Dendritic cell treated with granulocyte-macrophage colony-stimulating factor and Interleukin-4, amounts not matched to agents 40 ng/mL and 50 ng/mL, for 4 days (primary cell): ENCODE measurements at regions not wholly inside any gene's neighbourhood (a gene's known extent, or its start where the extent isn't known, plus 50 kb on each side); places are given as distances from the start of the nearest gene placed in this dataset.

Experiments
- H3K27ac Mint-ChIP-seq: one replicate; pipeline ENCODE4 v1.8.0; 2022; ENCODE audit warnings: mild to moderate bottlenecking, mixed read lengths
- H3K27me3 Mint-ChIP-seq: one replicate; pipeline ENCODE4 v1.8.0; 2022; ENCODE audit warnings: mild to moderate bottlenecking, mixed read lengths
- H3K36me3 Mint-ChIP-seq: one replicate; pipeline ENCODE4 v1.8.0; 2022; ENCODE audit warnings: low read depth, mixed read lengths
- H3K4me1 Mint-ChIP-seq: one replicate; pipeline ENCODE4 v1.8.0; 2022; ENCODE audit warnings: low read depth, mixed read lengths
- H3K4me3 Mint-ChIP-seq: one replicate; pipeline ENCODE4 v1.8.0; 2022; ENCODE audit warnings: mild to moderate bottlenecking, moderate library complexity, mixed read lengths
- H3K9me3 Mint-ChIP-seq: one replicate; pipeline ENCODE4 v1.8.0; 2022; ENCODE audit warnings: mixed read lengths
- intact Hi-C: fragments of 100-400 bp; cut with micrococcal nuclease; formaldehyde crosslinking; loops from one replicate; pipeline ENCODE4 v1.15.0; 2022

DNA sequence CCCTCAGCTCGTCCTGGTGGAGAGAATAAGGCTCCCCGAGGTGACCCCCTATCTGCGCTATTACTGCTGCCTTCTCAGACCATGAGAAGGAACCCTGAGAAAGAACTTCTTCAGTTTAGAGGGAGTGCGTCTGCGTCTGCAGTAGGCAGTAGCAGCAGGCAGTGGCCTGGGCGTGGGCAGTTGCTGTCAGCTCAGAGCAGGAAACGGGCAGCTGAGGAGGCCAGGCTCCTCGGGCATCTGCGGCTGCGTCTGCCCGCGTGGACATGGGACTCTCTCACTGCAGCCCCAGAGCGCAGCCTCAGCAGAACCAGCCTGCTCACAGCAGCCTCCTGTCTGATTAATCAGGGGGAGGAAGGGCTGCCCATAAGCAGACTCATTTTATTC is 49.8 kb upstream of the FCN1 start:
- Mint-ChIP-seq H3K36me3 (no peaks in the 10 kb centered on the region), H3K4me3 (no peak overlapping the region), H3K27ac (no peak overlapping the region), H3K9me3 (no peaks in the 10 kb centered on the region), H3K4me1 (peaks cover 54% of the 10 kb centered on the region), H3K27me3 (peaks cover 76% of the 10 kb centered on the region)
- intact Hi-C loops: no loop called here

DNA sequence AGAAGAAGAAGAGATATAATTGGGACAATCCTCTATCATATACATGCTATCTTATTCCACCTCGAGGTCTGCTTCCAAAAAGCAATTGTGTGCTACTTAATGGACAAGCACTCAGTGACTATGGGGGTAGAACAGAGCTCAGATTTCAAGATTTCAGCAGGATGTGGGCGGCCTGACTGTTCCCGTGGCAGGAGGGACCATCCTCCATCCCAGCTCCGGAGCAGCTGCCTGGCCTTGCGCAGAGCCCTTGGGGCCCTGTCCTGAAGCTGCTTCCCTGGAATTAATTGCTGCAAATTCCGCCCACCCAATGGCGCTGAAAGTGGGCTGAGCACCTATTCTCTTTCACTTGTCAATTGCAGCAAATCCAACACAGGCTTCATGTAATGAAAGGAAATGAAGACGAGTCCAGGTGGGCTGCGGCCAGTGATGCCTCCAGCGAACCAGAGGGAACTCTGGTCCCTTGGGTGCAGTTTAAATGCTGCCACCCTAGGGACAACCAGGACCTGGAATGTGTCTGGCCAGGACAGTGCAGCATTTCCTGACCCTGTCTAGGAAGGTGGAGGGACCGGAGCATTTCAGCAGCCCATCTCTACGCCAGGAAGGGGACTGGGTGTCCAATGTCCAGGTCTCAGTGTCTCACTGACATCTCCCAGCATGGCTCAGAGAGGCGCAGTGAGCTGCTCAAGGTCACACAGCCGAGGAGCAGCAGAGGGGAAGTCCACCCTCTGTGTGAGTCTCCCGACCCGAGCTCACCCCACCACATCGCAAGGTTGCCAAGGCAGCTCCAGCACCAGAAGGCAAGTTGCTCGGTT is 50.5 kb upstream of the FCN1 start:
- Mint-ChIP-seq H3K27ac (no peak overlapping the region), H3K9me3 (no peaks in the 10 kb centered on the region), H3K4me3 (no peak overlapping the region), H3K36me3 (no peaks in the 10 kb centered on the region), H3K27me3 (peaks cover 76% of the 10 kb centered on the region), H3K4me1 (peaks cover 49% of the 10 kb centered on the region)
- intact Hi-C loops: no loop called here

DNA sequence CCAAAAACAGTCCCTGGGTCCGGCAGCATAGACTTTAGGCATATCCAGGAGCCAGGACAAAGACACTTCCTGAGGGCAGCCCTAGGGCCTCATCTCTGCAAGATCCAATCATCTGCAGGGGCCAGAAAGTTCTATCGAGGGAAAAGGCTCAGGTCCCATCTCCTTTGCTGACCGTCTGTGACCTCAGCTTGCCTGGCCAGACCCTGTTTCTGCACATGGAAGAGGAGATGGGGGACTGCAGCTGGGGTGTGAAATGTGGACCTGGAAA is 51.0 kb upstream of the FCN1 start:
- H3K27ac Mint-ChIP-seq: no peak overlapping the region
- no peak overlapping the region for H3K4me3 Mint-ChIP-seq
- no peaks in the 10 kb centered on the region for H3K9me3 Mint-ChIP-seq
- peaks cover 77% of the 10 kb centered on the region for H3K27me3 Mint-ChIP-seq
- peaks cover 49% of the 10 kb centered on the region for H3K4me1 Mint-ChIP-seq
- intact Hi-C loops: no loop called here
- no peaks in the 10 kb centered on the region for H3K36me3 Mint-ChIP-seq

DNA sequence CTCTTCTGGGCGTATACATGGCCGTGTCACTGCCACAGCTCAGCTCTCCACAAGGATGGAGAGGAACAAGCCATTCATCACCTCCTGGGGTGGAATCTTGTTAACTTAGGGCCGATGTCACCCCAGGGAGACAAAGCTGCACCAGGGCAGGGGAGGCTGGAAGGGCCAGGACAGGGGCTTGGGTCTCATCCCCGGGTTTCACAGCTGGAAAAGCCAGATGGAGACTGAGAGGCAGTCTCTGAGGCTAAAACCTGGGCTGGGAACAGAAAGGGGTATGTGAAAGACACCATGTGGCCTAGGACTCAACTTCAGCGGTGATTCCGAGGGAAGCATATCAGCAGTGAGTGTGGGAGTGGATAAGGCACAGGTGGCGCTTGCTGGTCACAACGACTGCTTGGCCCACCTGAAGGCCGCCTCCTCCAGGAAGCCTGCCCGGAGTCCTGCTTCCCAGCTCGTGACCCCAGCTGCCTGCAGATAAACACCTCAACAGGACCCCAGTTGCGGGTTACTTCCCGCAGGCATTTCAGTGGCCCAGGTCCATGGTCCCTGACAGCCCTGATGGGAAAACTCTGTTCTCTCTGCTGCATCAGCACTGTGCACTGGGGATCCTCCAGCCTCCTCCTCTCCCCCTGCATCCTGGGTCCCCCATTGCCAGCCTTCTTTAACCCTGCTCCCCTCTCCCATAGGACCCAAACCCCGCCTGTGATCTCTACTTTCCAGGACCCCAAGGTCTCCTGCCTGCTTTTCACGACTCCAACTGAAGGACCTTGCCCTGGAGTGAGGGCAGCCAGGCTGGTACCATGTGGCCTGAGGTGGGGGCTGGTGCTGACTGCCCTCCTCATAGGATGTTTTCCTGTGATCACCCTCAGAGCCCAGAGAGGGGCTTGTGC is 51.7 kb upstream of the FCN1 start:
- H3K4me3 Mint-ChIP-seq: no peak overlapping the region
- no peaks in the 10 kb centered on the region for H3K9me3 Mint-ChIP-seq
- peaks cover 77% of the 10 kb centered on the region for H3K27me3 Mint-ChIP-seq
- peaks cover 49% of the 10 kb centered on the region for H3K4me1 Mint-ChIP-seq
- H3K36me3 Mint-ChIP-seq: no peaks in the 10 kb centered on the region
- no peak overlapping the region for H3K27ac Mint-ChIP-seq
- intact Hi-C loops: no loop called here

DNA sequence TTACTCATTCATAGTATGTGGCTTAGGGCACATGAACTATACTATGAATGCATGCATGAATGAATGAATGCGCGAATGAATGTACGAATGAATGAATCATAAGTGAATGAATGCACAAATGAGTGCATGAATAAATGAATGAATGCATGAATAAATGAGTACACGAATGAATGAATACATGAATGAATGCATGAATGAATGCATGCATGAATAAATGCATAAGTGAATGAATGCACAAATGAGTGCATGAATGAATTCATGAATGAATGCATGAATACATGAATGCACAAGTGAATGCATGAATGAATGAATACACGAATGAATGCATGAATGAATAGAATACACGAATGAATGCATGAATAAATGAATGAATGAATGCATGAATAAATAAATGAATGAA is 52.5 kb upstream of the FCN1 start:
- Mint-ChIP-seq H3K36me3 (no peaks in the 10 kb centered on the region), H3K4me1 (peaks cover 47% of the 10 kb centered on the region), H3K9me3 (no peaks in the 10 kb centered on the region), H3K4me3 (no peak overlapping the region), H3K27me3 (peaks cover 76% of the 10 kb centered on the region), H3K27ac (no peak overlapping the region)
- intact Hi-C loops: no loop called here

DNA sequence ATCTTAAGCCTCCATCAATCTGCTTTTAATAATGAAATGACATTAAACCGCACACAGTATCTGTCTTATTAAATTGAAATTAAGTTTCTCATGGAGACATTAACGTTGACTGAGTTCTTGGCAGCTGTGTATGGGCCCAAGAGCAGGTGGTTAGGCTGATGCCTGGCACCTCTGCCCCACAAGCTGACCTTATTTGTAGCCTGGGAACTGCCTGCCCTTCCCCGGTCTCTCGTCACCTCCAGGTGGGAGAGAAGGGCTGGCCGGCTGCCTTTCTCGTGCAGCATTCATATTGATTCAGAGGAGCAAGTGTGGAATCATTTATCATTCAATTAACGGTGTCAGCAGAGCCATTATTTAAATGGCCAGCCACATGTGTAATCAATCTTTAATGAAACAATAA is 53.0 kb upstream of the FCN1 start:
- Mint-ChIP-seq H3K9me3 (no peaks in the 10 kb centered on the region), H3K4me1 (peaks cover 47% of the 10 kb centered on the region), H3K36me3 (no peaks in the 10 kb centered on the region), H3K4me3 (no peak overlapping the region), H3K27me3 (peaks cover 76% of the 10 kb centered on the region), H3K27ac (no peak overlapping the region)
- intact Hi-C loops: no loop called here

DNA sequence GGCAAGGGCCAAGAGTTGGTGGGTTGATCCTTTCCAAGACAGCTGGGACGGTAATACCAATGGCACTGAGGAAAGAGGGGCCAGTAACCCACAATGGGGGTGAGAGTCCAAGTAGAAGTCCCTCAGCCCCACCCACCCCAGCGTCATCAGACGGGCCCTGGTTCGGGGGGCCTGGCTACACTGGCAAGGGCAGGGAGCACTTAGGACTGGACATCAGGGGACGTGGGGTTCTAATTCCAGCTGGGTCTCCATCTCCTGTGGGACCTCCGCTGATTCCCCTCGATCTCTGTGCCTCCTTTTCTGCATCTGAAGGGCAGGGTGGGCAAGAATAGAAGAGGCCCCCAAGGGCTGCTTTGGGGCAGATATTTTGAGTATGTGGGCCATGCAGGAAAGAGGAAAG is 53.5 kb upstream of the FCN1 start:
- H3K9me3 Mint-ChIP-seq: no peaks in the 10 kb centered on the region
- H3K4me1 Mint-ChIP-seq: peaks cover 47% of the 10 kb centered on the region
- H3K27me3 Mint-ChIP-seq: peaks cover 76% of the 10 kb centered on the region
- no peak overlapping the region for H3K27ac Mint-ChIP-seq
- intact Hi-C loops: no loop called here
- no peaks in the 10 kb centered on the region for H3K36me3 Mint-ChIP-seq
- H3K4me3 Mint-ChIP-seq: no peak overlapping the region

DNA sequence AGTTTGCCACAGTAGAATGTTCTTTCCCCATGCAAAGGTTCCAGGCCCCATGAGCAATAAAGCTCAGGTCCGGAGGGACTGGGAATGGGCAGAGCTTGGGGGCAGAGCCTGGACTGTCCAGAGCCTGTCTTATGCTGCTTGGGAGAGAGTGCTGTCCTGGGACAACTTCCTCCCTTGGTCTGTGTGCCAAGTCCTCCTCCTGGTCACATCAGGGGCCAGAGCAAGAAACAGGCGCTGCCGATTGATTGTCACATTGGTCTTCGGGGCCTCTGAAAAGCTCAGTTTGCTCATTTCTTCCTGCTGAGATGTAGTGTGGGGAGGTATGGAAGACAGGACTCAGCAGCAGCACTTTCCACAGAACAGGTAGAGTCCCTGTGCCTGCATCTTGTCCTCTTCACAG is 54.0 kb upstream of the FCN1 start:
- H3K36me3 Mint-ChIP-seq: no peaks in the 10 kb centered on the region
- H3K4me1 Mint-ChIP-seq: peaks cover 47% of the 10 kb centered on the region
- intact Hi-C loops: no loop called here
- no peak overlapping the region for H3K27ac Mint-ChIP-seq
- H3K4me3 Mint-ChIP-seq: no peak overlapping the region
- H3K9me3 Mint-ChIP-seq: no peaks in the 10 kb centered on the region
- H3K27me3 Mint-ChIP-seq: peaks cover 73% of the 10 kb centered on the region

DNA sequence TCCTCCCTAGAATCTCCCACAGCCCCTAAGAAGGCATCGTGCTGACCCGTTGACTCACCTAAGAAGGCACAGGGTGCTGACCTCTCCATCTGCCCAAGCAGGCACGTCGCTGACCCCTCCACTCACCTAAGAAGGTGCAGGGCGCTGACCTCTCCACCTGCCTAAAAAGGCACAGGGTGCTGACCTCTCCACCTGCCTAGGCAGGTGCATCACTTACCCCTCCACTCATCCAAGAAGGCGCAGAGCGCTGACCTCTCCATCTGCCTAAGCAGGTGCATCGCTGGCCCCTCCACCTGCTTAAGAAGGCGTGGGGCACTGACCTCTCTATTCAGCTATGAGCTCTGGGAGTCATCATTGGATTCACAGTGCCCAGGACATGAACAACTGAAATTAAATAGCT is 54.4 kb upstream of the FCN1 start:
- intact Hi-C loops: no loop called here
- Mint-ChIP-seq H3K27ac (no peak overlapping the region), H3K4me3 (no peak overlapping the region), H3K27me3 (peaks cover 68% of the 10 kb centered on the region), H3K4me1 (peaks cover 46% of the 10 kb centered on the region), H3K9me3 (no peaks in the 10 kb centered on the region), H3K36me3 (no peaks in the 10 kb centered on the region)

DNA sequence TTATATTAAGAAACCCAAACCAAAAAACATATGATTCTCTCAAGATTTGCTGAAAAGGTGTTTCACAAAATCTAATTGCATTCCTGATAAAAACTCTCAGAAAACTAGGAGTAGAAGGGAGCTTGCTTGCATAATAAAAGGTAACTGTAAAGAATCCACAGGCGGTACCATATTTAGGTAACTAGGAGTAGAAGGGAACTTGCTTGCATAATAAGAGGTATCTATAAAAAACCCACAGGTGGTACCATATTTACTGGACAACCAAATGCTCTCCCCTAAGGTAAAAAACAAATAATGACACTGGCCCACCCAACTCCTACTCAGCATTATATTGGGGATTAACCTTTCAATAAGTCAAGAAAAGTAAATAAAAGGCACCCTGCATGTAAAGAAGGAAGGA is 57.5 kb upstream of the FCN1 start:
- H3K4me1 Mint-ChIP-seq: peaks cover 38% of the 10 kb centered on the region
- H3K9me3 Mint-ChIP-seq: peaks cover 9% of the 10 kb centered on the region
- intact Hi-C loops: no loop called here
- H3K27ac Mint-ChIP-seq: no peak overlapping the region
- no peaks in the 10 kb centered on the region for H3K36me3 Mint-ChIP-seq
- no peak overlapping the region for H3K4me3 Mint-ChIP-seq
- H3K27me3 Mint-ChIP-seq: peaks cover 41% of the 10 kb centered on the region

DNA sequence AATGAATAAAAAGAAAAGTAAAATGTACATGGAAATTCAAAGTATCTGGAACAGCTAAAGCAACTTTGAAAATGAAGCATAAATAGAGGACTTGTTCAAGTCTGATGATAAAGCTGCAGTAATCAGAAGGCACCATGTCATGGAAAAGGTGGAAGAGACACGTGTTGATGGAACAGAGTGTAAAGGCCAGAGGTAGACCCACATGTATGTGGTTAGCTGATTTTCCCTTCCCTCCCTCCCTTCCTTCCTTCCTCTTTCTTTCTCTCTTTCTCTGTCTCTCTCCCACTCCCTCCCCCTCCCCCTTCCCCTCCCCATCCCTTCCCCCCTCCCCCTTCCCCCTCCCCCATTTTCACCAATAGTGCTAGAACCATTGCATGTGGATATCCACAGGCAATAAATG is 58.7 kb upstream of the FCN1 start:
- no peak overlapping the region for H3K27ac Mint-ChIP-seq

DNA sequence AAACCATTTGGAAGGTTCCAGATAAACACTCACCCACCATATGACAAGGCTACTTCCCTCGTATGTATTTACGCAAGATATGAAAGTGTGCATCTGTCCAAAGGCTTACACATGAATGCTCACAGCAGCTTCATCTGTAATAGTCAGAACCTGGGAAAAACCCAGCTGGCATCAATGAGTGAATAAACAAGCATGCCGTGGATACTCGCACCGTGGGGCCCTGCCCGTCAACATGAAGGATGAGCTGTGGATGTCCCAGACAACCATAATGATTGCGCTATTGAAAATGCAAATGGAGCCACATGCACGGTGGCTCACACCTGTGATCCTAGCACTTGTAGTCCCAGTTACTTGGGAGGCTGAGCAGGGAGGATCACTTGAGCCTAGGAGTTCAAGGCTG is 60.6 kb upstream of the FCN1 start:
- intact Hi-C loops: no loop called here
- H3K27me3 Mint-ChIP-seq: peaks cover 28% of the 10 kb centered on the region
- H3K4me3 Mint-ChIP-seq: no peak overlapping the region
- H3K27ac Mint-ChIP-seq: peak overlapping the region; percentile 13
- no peaks in the 10 kb centered on the region for H3K36me3 Mint-ChIP-seq
- peaks cover 9% of the 10 kb centered on the region for H3K9me3 Mint-ChIP-seq
- peaks cover 62% of the 10 kb centered on the region for H3K4me1 Mint-ChIP-seq

More for the DNA sequence above, 58.7 kb upstream of the FCN1 start:
- Mint-ChIP-seq H3K27me3 (peaks cover 38% of the 10 kb centered on the region), H3K4me1 (peaks cover 44% of the 10 kb centered on the region), H3K4me3 (no peak overlapping the region), H3K36me3 (no peaks in the 10 kb centered on the region), H3K9me3 (peaks cover 9% of the 10 kb centered on the region)
- intact Hi-C loops: no loop called here

DNA sequence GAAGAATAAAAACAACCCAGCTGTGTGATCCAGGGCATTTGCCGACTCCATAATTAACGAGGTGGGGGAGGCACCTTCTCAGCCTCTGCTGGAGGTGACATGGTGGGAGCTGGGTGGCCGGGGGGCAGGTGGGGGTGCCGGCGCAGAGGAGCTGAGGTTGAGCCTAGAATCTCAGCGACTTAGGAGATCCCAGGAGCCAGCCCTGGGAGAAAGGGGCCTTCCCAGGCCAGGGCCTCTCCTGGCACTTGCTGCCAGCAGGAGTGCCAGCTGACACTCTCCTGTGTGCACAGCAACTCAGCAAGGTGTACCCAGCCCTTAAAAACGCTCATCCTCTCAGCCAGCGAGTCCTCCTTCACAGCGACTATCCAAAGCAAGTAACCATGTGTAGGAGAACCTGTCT is 62.8 kb upstream of the FCN1 start:
- intact Hi-C loops: loop anchor here (5.0 kb wide), 1 partner anchor 533 kb away; no protein-coding TSS in a partner anchor
- peaks cover 9% of the 10 kb centered on the region for H3K9me3 Mint-ChIP-seq
- H3K27me3 Mint-ChIP-seq: peaks cover 31% of the 10 kb centered on the region
- H3K36me3 Mint-ChIP-seq: no peaks in the 10 kb centered on the region
- H3K4me3 Mint-ChIP-seq: no peak overlapping the region
- H3K27ac Mint-ChIP-seq: no peak overlapping the region
- peaks cover 52% of the 10 kb centered on the region for H3K4me1 Mint-ChIP-seq

DNA sequence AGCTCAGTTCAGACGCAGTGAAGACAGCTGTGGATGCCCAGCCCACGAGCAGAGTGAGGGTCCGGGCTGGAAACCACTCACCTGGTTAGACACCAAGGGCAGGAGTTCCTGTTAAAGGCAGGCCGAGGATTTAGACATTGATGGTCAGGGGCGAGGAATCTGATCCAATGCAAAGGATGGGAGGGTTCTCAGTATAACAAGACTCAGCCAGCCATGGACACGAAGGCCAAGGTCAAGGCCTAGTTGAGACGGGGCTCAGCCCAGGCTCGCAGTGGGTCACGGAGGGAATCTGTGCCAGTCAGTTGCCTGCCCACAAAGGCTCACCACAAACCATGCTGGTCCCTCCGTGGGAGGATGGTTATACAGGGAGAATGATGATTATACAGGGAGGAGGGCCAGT is 63.3 kb upstream of the FCN1 start:
- Mint-ChIP-seq H3K4me1 (peaks cover 47% of the 10 kb centered on the region), H3K27me3 (peaks cover 36% of the 10 kb centered on the region), H3K9me3 (peaks cover 9% of the 10 kb centered on the region), H3K4me3 (no peak overlapping the region), H3K36me3 (no peaks in the 10 kb centered on the region), H3K27ac (no peak overlapping the region)
- intact Hi-C loops: loop anchor here (5.0 kb wide), 1 partner anchor 534 kb away; no protein-coding TSS in a partner anchor
